Activated T-cell treated with anti-CD3 and anti-CD28 coated beads, Interleukin-2, amount 50 U/mL, for 72 hours (primary cell): ENCODE measurements at regions not wholly inside any gene's neighbourhood (a gene's known extent, or its start where the extent isn't known, plus 50 kb on each side); places are given as distances from the start of the nearest gene placed in this dataset.

Source experiments
- ATAC-seq, 2 donors: fragments of 150-1000 bp; cut with Tn5 transposase; replicated peaks in 1 of 2; 2 replicates each; pipeline ENCODE4 v1.10.0; 2021; ENCODE audit warnings: moderate library complexity in 2 of 2, mild to moderate bottlenecking in 1 of 2
- DNase-seq, 2 donors: peaks; one replicate each; pipeline ENCODE4 v3.0.0; 2021 to 2022; ENCODE audit warnings: mixed read lengths in 1 of 2
- H3K27ac Mint-ChIP-seq: one replicate; pipeline ENCODE4 v1.8.0; 2022; ENCODE audit warnings: mild to moderate bottlenecking, moderate library complexity, mixed read lengths
- H3K27me3 Mint-ChIP-seq: one replicate; pipeline ENCODE4 v1.8.0; 2022; ENCODE audit warnings: low read depth, mixed read lengths
- H3K36me3 Mint-ChIP-seq, 2 donors: one replicate each; pipeline ENCODE4 v1.8.0; 2022; ENCODE audit warnings: mixed read lengths in 2 of 2, mild to moderate bottlenecking in 1 of 2; ENCODE audit not compliant: insufficient read depth in 2 of 2
- H3K4me1 Mint-ChIP-seq: one replicate; pipeline ENCODE4 v1.8.0; 2022; ENCODE audit warnings: low read depth, mixed read lengths
- H3K4me3 Mint-ChIP-seq, 2 donors: one replicate each; pipeline ENCODE4 v1.8.0; 2022; ENCODE audit warnings: mild to moderate bottlenecking in 2 of 2, mixed read lengths in 2 of 2, moderate library complexity in 2 of 2
- H3K9me3 Mint-ChIP-seq, 2 donors: one replicate each; pipeline ENCODE4 v1.8.0; 2022; ENCODE audit warnings: mixed read lengths in 2 of 2

GRCh38 chr3:171944118-171945016 is 95.0 kb upstream of the FNDC3B start:
- H3K4me1 Mint-ChIP-seq = no peaks in the 10 kb centered on the region
- no peak for ATAC-seq
- peaks cover 23% of the 10 kb centered on the region for H3K27me3 Mint-ChIP-seq
- H3K27ac Mint-ChIP-seq = no peak overlapping the region
- H3K36me3 Mint-ChIP-seq = peaks cover 0 to 1% of the 10 kb centered on the region in 2 donors
- no peak for DNase-seq
- H3K9me3 Mint-ChIP-seq = no peaks in the 10 kb centered on the region
- no peak overlapping the region for H3K4me3 Mint-ChIP-seq

GRCh38 chr3:171948674-171949073 is 90.7 kb upstream of the FNDC3B start:
- no peaks in the 10 kb centered on the region for H3K4me1 Mint-ChIP-seq
- H3K4me3 Mint-ChIP-seq = no peak overlapping the region
- H3K9me3 Mint-ChIP-seq = no peaks in the 10 kb centered on the region
- no peak for ATAC-seq
- H3K27ac Mint-ChIP-seq = no peak overlapping the region
- no peak for DNase-seq
- H3K27me3 Mint-ChIP-seq = peaks cover 13% of the 10 kb centered on the region
- H3K36me3 Mint-ChIP-seq = peaks cover 0 to 1% of the 10 kb centered on the region in 2 donors

GRCh38 chr3:171949554-171949953 is 89.8 kb upstream of the FNDC3B start:
- H3K27me3 Mint-ChIP-seq = peaks cover 19% of the 10 kb centered on the region
- no peak overlapping the region for H3K4me3 Mint-ChIP-seq
- ATAC-seq = no peak
- H3K27ac Mint-ChIP-seq = no peak overlapping the region
- H3K4me1 Mint-ChIP-seq = no peaks in the 10 kb centered on the region
- H3K36me3 Mint-ChIP-seq = peaks cover 0 to 1% of the 10 kb centered on the region in 2 donors
- no peak for DNase-seq
- no peaks in the 10 kb centered on the region for H3K9me3 Mint-ChIP-seq

- H3K27ac Mint-ChIP-seq = no peak overlapping the region
- peaks cover 0 to 1% of the 10 kb centered on the region in 2 donors for H3K36me3 Mint-ChIP-seq
- no peak for DNase-seq
- H3K9me3 Mint-ChIP-seq = no peaks in the 10 kb centered on the region
- ATAC-seq = no peak
- no peaks in the 10 kb centered on the region for H3K4me1 Mint-ChIP-seq
- peaks cover 26% of the 10 kb centered on the region for H3K27me3 Mint-ChIP-seq
- H3K4me3 Mint-ChIP-seq = no peak overlapping the region
Observed at GRCh38 chr3:171950373-171950772, 89.0 kb upstream of the FNDC3B start.

- H3K36me3 Mint-ChIP-seq = no peaks in the 10 kb centered on the region
- no peaks in the 10 kb centered on the region for H3K4me1 Mint-ChIP-seq
- no peaks in the 10 kb centered on the region for H3K9me3 Mint-ChIP-seq
- no peak for ATAC-seq
- H3K4me3 Mint-ChIP-seq = no peak overlapping the region
- H3K27ac Mint-ChIP-seq = no peak overlapping the region
- no peak for DNase-seq
- peaks cover 26% of the 10 kb centered on the region for H3K27me3 Mint-ChIP-seq
Observed at GRCh38 chr3:171951597-171951996, 87.8 kb upstream of the FNDC3B start.

GRCh38 chr3:171953301-171954022 is 85.9 kb upstream of the FNDC3B start:
- H3K27me3 Mint-ChIP-seq = peaks cover 17% of the 10 kb centered on the region
- H3K27ac Mint-ChIP-seq = no peak overlapping the region
- H3K36me3 Mint-ChIP-seq = no peaks in the 10 kb centered on the region
- H3K9me3 Mint-ChIP-seq = no peaks in the 10 kb centered on the region
- H3K4me3 Mint-ChIP-seq = no peak overlapping the region
- ATAC-seq = no peak
- DNase-seq = no peak
- H3K4me1 Mint-ChIP-seq = no peaks in the 10 kb centered on the region

- DNase-seq (no peak), ATAC-seq (no peak)
- H3K36me3 Mint-ChIP-seq = no peaks in the 10 kb centered on the region
- no peak overlapping the region for H3K27ac Mint-ChIP-seq
- no peak overlapping the region for H3K4me3 Mint-ChIP-seq
- H3K27me3 Mint-ChIP-seq = peaks cover 17% of the 10 kb centered on the region
- H3K9me3 Mint-ChIP-seq = no peaks in the 10 kb centered on the region
- H3K4me1 Mint-ChIP-seq = peaks cover 4% of the 10 kb centered on the region
Observed at GRCh38 chr3:171954690-171955383, 84.5 kb upstream of the FNDC3B start.

- Mint-ChIP-seq H3K36me3 (no peaks in the 10 kb centered on the region), H3K27me3 (peaks cover 17% of the 10 kb centered on the region), H3K4me1 (peaks cover 12% of the 10 kb centered on the region), H3K27ac (no peak overlapping the region), H3K4me3 (no peak overlapping the region), H3K9me3 (no peaks in the 10 kb centered on the region)
- ATAC-seq (no peak), DNase-seq (no peak)
Observed at GRCh38 chr3:171955598-171955997, 83.8 kb upstream of the FNDC3B start.

- no peak for ATAC-seq
Observed at GRCh38 chr3:171956181-171956683, 83.1 kb upstream of the FNDC3B start.

GRCh38 chr3:171956705-171957104 is 82.7 kb upstream of the FNDC3B start:
- Mint-ChIP-seq H3K4me1 (peaks cover 18% of the 10 kb centered on the region), H3K27me3 (peaks cover 17% of the 10 kb centered on the region), H3K4me3 (no peak overlapping the region), H3K9me3 (no peaks in the 10 kb centered on the region), H3K27ac (no peak overlapping the region), H3K36me3 (no peaks in the 10 kb centered on the region)
- ATAC-seq (no peak), DNase-seq (no peak)

More at GRCh38 chr3:171956181-171956683, 83.1 kb upstream of the FNDC3B start:
- Mint-ChIP-seq H3K9me3 (no peaks in the 10 kb centered on the region), H3K4me1 (peaks cover 18% of the 10 kb centered on the region), H3K4me3 (no peak overlapping the region), H3K27me3 (peaks cover 17% of the 10 kb centered on the region), H3K36me3 (no peaks in the 10 kb centered on the region), H3K27ac (no peak overlapping the region)
- DNase-seq = no peak

- ATAC-seq = peak in 1 of 2 donors; percentile 29
- no peaks in the 10 kb centered on the region for H3K9me3 Mint-ChIP-seq
Observed at GRCh38 chr3:171959532-171960089, 79.8 kb upstream of the FNDC3B start.

GRCh38 chr3:171960159-171960558 is 79.2 kb upstream of the FNDC3B start:
- Mint-ChIP-seq H3K4me3 (peak overlapping the region in 1 of 2 donors; percentile 48), H3K4me1 (peaks cover 18% of the 10 kb centered on the region), H3K9me3 (no peaks in the 10 kb centered on the region), H3K27me3 (peaks cover 2% of the 10 kb centered on the region), H3K27ac (peak overlapping the region; percentile 10), H3K36me3 (no peaks in the 10 kb centered on the region)
- no peak for ATAC-seq
- no peak for DNase-seq

More at GRCh38 chr3:171959532-171960089, 79.8 kb upstream of the FNDC3B start:
- Mint-ChIP-seq H3K4me1 (peaks cover 18% of the 10 kb centered on the region), H3K27ac (no peak overlapping the region), H3K36me3 (no peaks in the 10 kb centered on the region), H3K27me3 (peaks cover 7% of the 10 kb centered on the region), H3K4me3 (peak overlapping the region in 1 of 2 donors; percentile 48)
- DNase-seq = peak in 1 of 2 donors; percentile 18
